GM12891 (cell line): ENCODE measurements at regions not wholly inside any gene's neighbourhood (a gene's known extent, or its start where the extent isn't known, plus 50 kb on each side); places are given as distances from the start of the nearest gene placed in this dataset.

ENCODE experiments used
- PAX5 ChIP-seq: IDR thresholded peaks from 2 replicates; pipeline ENCODE4 v1.6.1; 2011; ENCODE audit warnings: low read length, moderate library complexity, mild to moderate bottlenecking; ENCODE audit not compliant: insufficient read depth, severe bottlenecking
- POLR2A ChIP-seq: IDR thresholded peaks from 2 replicates; pipeline ENCODE4 v1.6.1; 2011; ENCODE audit warnings: low read depth, low read length, control low read depth
- POLR2AphosphoS5 ChIP-seq: IDR thresholded peaks from 2 replicates; pipeline ENCODE4 v1.6.1; 2011; ENCODE audit warnings: low read depth, low read length, control low read depth
- SPI1 ChIP-seq: IDR thresholded peaks from 2 replicates; pipeline ENCODE4 v1.6.1; 2011; ENCODE audit warnings: low read depth, low read length, control low read depth
- TAF1 ChIP-seq: IDR thresholded peaks from 2 replicates; pipeline ENCODE4 v1.6.1; 2011; ENCODE audit warnings: low read depth, low read length, control low read depth

- no peak for TF ChIP-seq POLR2AphosphoS5
- TF ChIP-seq POLR2A, result no peak
- no peak for TF ChIP-seq TAF1
- no peak for TF ChIP-seq PAX5
- no peak for TF ChIP-seq SPI1
Measured at GRCh38 chr10:6328699-6329423, 126.1 kb downstream of the PFKFB3 start.
